GM19043 (cell line): ENCODE measurements at regions not wholly inside any gene's neighbourhood (a gene's known extent, or its start where the extent isn't known, plus 50 kb on each side); places are given as distances from the start of the nearest gene placed in this dataset.

Experiments
- ATAC-seq: cut with Tn5 transposase; IDR thresholded peaks from one replicate; pipeline ENCODE4 v1.9.1; 2021; ENCODE audit warnings: low read depth; ENCODE audit not compliant: unreplicated experiment

DNA sequence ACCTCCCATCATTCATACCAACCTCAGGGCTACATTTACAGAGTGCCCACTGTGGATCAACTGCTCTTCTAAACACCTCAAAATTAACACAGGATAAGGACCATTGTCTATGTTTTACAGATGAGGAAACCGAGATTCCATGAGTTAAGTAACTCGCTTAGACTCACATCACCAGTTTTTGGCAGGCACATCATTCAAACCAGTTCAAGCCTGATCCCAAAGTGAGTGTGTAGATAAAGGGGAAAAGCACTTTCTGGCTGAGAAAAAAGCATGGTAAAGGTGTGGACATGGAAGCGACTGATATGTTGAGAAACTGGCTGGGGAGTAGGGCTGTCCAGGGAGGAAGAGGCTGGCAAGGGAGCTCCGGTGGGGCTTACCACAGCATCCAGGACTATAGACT is 193.7 kb upstream of the RORA start:
- ATAC-seq, result no peak

DNA sequence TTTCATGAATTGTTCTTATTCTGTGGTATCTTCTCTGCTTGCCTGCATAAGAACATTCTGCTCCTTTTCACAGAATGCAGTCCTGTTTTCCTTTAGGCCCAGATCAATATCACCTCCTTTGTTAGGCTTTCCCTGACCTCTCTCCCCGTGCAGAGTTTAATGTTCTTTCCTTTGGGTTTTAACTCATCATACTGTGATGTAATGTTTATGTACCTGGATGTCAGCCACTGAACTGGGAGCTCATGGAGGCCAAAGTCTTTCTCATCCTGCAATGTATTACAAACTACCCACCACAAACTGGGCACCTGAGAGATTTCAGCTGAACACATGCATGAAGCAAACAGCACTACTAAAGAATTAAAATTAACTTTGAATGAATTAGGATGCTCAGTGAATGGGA is 192.8 kb upstream of the RORA start:
- ATAC-seq, result no peak

DNA sequence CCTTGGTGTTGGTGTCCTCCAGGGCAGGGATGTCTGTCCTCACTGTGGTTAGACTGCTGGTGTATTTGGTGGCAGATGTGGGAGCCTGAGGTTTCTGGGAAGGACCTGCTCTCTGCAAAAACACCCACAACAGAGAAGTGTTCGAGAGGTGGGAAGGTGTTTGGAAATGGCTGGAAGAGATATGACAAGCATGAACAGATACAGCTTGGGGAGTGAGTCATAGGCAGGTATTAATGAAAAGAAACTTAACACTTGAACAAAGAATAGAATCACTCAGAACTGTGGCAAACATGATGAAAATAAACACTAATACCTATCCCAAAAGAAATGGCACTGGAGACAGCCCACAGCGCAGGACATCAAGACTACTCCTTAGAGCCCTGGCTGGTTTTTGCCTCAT is 192.4 kb upstream of the RORA start:
- no peak for ATAC-seq

DNA sequence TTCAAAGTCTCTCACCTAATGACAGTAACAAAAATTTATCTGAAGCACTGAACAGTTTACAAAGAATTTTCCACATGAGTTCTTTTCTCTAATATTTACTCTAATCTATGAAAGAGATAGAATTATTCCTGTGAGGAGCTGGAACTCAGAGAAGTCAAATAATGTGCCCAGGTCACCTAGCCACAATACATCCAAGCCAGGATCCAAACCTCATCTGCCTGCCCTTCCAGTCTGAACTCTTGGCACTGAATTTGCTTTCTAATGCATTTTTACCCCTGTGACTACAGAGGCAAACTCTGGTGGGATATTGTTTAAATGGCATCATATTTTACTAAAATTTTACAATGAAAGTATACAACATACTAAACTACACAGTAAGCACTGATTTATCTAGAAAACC is 191.4 kb upstream of the RORA start:
- no peak for ATAC-seq

DNA sequence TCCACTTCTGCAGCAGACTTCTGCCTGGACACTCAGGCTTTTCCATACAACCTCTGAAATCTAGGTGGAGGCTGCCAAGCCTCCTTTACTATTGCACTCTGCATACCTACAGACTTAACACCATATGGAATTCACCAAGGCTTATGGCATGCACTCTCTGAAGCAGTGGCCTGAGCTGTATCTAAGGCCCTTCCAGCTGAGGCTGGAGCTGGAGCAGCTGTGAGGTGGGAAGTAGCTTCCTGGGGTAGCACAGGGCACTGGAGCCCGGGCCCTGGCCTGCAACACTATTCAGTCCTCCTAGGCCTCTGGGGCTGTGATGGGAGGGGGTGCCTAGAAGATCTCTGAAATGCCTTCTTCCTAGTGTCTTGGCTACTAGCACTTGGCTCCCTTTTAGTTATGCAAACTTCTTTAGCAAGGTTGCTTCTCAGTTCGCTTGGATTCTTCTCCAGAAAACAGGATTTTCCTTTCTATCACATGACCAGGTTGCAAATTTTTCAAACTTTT is 186.6 kb upstream of the RORA start:
- no peak for ATAC-seq

DNA sequence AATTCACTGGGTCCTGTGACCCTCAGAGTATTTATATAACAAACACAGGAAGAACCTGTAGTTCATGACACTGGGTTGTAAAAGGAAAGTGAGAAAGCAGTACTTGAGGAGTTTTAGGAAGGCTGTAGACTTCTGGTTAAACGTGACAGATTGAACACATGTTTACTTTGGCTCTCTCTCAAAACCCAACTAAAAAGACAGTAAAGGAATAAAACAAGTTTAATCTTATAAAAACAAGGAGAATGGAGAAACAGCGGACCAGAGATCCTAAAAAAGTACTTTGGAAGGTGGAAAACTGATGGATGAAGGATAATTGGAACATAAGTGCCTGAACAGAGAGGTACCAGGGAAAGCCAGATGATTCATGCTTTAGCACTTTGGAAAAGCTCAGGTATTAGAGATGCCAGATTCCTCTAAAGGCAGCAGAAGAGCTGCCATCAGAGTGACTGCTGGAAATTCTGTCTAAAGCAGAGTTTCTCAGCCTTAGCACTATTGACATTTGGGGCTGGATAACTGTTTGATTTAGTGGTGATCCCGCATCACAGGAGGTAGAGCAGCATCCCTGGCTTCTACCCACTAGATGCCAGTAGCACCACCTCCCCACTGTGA is 182.9 kb upstream of the RORA start:
- ATAC-seq, result no peak

DNA sequence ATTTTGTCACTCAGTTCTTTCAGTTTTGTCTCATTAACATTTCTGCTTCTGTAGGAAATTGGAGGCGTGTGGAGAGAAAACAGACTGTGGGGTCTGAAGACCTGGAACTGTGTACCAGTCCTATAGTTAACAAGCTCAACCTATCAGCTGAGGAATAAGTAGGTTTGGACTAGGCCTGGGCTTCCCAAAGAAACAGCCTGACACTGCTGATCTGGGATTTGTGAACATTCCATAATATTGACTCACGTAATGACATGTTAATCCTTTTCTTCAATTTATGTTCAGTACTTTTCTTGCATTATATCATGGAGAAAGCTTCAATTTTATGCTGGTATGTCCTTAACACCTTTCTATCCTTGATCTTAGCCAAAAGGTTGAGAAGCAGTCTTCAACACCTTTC is 181.6 kb upstream of the RORA start:
- no peak for ATAC-seq

DNA sequence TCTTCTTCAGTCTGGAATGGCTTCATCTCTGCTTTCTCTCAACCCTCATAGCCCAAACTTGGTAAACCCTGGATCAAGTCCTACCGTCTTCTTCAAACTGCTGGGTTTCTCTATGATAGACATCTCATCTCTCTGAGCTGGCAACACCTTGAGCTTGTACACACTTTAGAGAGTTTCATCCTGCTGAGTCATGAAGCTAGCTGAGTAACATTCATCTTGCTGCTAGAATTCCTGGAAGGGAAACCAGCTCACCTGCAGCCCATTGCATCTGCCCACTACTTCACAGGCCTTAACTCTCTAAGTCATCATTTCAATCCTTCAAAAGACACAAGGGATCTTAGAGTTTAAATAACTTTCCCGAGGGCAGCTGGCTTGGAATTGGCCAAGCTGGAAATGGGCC is 175.5 kb upstream of the RORA start:
- no peak for ATAC-seq

DNA sequence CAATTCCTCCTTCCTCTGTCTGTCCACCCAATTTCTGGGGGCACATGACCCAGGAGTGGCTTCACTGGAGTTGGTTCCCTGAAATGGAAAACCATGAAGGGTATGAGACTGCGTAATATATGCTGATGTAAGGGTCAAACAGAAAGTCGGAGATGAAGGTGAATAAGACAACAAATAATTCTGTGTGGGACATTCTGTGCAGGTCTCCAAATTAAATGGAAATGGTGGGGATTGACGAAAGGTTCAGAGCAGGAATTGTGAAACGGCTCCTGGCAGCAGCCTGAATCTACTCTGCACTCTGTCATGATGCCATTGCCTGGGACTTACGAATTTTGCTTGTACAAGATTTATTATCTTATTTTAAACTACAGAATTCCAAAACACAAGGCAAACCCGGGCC is 174.8 kb upstream of the RORA start:
- no peak for ATAC-seq

DNA sequence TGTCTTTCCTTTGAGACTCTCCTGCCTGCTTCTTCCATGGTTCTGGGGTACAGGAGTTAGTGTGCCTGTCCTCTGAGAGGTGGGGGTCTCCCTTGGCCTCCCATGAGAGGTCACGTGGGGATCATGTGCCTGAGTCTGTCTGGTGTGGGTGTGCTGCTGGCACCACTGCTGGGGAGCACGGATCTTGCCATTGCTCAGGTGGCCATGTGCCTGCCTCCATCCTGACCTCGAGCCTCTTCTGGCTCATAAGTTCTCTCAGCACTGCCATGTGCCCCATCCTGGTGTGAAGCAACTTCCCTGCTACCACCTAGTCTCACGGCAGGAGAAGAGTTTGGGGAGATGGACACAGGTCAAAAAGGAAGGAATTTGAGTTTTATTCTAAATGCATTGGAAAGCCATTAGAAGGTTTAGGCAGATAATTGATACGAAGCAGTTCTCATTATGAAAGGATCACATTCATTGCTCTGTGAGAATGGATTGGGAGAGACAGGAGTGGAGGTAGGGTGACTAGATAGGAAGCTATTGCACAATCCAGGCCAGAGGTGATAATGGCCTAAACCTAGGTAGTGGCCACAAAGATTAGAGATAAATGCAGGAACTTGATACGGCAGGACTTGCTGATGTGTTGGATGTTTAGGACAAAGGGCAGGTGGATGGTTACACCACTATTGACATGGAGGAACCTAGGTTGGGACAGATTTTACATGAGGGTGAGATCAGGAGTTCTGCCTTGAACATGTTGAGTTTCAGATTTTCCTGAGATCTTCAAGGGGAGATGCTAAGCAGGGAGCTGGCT is 173.0 kb upstream of the RORA start:
- no peak for ATAC-seq

DNA sequence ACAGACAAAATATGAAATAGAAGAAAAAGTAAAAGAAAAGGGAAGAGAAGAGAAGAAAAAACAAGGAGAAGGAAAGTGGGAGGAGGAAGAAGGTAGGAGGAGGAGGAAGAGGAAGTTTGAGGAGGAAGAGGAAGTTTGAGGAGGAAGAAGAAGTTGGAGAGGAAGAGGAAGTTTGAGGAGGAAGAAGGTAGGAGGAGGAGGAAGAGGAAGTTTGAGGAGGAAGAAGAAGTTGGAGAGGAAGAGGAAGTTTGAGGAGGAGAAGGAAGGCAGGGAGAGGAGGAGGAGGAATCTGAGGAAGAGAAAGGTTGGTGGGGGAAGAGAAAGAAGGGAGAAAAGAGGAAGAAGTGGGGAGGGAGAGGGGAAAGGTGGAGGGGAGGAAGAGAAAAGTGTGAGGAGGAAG is 169.2 kb upstream of the RORA start:
- ATAC-seq, result no peak

DNA sequence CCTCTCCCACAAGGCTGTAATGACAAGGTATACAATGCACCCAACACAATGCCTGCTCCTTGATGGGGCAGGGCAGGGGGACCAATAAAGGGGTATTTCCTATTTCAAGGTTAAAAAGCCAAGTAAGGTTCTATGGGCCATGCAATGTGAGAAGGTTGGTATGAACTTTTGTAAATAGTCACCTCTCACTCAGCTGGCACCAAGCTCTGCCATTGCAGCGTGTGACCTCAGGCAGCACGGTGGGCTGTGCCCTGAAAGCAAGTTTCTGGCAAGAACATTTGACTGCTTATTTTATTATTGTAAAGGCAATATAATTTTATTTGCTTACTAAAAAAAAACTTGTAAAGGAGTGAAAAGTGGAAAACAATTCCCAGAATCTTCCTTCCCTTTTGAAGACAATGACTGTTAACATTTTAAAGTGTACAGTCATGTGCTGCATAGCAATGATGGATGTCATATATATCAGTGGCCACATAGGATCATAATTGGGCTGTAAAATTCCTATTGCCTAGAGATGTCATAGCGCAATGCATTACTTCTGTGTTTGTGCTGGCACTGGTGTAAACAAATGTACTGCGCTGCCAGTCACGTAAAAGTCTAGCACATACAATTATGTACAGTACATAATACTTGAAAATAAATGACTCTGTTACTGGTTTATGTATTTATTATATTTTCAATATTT is 167.3 kb upstream of the RORA start:
- ATAC-seq, result no peak

DNA sequence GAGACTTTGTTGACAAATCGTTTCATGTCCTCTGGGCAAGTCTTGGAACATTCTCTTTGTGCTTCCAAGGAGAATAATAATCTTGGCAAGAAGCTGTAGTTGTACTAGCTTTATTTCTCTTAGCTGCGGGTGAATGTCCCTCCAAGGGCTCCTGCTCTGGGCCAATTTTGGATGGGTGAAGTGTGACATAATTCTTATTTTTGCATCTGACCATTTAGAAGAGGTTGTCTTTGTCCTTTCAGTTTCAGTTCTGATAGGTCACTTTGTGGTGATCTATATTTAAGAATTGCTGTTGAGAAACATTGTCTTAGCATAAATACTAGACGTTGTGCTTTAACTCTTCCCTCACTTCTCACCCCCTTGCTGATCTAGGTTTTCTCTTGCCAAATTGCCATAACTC is 164.8 kb upstream of the RORA start:
- no peak for ATAC-seq

DNA sequence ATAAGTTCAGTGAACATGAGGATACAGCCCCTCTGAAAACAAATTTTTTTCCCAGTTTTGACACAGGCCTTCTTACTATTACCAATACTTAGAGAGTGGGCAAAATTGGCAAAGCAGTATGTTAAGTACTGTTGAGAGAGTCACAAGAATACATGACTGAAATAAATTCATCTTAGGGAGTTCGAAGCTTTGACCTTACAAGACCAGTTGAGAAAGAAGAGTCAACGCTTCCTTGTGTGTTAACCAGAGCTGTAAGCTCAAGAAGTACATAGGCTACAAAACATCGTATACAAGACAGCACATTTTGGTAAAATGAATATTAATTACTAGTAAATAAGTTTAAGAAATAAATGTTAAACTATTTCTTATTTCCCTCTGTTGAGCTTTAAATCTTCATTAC is 164.4 kb upstream of the RORA start:
- ATAC-seq, result no peak

DNA sequence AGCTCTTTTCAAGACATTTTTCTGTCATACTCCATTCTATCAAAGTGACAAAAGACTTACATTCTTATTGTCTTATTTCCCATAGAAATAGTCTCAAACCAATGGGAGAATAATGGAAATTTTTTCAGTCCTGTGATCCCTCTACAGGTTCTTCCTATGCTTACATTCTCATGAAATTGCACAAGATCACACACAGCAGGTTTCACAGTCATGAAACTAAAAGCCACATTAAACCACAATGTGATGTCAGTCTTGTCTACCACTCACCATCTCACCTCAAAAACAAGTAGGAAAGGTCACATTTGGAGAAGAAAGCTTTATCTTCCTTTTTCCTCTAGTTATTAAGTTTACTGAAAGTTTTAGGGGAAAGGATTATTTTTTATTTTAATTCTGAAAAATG is 161.0 kb upstream of the RORA start:
- ATAC-seq, result no peak

DNA sequence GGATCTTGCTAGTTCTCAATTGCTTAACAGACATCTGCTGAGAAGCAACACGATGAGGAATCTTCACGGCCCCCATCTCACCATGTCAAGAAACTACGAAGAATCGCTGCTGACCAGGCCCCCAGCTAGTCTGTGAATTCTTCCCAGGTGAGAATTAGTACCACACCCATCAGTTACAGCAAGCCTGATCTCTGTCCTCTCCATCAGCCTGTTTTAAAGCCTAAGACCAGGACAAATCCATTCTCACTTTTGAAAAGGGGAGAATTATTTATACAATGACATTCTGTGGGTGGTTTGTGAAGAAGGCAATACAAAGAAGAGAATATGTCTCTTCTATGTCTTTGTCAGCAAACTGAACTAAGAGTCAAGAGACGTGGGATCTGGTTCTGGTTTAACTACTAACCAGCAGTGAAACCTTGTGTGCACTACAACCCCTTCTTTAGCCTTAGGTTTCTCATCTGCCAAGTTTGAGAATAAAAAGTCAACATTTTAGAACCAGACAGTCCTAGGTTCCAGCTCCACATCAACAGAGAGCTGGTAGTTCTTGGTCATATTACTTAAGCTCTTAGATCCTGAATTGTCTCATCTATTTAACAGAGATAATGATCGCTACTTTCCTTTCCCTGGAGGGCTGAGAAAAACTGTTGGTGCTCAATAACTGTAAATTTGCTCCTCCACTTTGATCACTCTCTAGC is 160.4 kb upstream of the RORA start:
- ATAC-seq, result no peak

DNA sequence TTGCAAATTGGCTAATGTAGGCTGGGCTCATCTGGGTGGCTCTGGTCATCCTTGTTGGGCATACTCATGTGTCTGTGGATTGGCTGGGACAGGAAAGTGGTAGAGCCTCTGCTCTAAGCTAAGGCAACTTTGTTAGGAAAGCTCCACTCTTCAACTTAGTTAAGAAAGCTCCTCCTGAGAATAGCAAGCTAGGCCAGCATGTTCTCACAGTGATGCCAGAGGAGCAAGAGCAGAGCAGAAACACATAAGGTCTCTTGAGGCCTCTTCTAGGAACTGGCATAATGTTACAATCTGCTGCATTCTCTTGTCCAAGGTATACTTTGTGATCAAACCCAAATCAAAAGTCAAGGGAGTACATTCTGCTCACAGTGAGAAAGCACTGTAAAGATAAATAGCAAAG is 158.6 kb upstream of the RORA start:
- ATAC-seq, result no peak

DNA sequence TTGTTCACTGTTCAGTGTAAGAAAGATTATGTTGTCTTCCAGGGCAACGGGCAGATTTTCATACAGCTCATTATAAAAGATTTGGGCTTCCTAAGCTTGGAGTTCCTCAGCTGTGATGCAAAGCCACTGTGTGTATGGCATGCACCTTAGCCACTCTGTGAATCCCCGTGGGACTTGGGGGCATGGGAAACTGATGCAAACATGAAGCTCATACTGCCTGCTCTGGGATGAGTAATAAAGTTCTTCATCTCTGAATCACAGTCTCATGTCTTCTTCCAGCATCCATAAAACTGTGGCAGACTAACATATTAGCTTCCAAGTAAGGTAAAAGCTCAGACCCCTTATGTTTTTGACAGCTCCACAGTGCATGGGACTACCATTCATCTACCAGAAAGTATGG is 154.3 kb upstream of the RORA start:
- ATAC-seq, result no peak

DNA sequence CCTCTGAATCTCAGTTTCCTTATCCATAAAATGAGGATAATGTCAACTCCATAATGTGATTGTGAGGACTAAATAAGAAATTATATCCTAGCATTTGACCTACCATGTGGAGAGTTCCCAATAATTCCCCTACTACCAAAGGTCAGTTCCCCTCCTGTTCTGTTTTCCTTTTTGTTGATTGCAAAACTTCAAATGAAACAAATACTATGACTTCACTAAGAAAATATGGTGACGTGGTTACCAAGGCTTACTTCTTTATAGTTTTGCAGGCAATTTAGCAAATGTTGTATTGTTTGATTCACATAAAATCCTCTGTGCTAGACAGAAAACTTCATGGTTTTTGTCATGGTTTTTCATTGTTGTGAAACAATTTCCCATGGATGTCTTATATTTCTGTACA is 153.8 kb upstream of the RORA start:
- ATAC-seq, result no peak

DNA sequence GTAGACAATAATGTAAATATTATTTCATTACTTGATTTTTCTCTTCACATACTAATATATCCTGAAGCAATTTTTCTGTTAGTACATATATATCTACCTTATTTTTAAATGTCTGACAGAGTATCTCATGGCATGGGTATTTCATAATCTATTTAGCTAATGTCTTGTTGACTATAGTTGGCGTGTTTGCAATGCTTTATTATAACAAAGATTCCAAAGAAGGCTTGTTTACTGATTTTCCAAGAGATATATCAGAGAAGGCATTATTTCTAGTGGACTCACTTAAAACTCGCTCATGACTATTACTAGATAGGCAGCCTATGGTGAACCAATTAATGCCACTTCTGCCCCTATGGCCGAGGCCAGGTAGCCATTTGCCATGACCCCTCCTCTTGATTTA is 152.4 kb upstream of the RORA start:
- no peak for ATAC-seq

DNA sequence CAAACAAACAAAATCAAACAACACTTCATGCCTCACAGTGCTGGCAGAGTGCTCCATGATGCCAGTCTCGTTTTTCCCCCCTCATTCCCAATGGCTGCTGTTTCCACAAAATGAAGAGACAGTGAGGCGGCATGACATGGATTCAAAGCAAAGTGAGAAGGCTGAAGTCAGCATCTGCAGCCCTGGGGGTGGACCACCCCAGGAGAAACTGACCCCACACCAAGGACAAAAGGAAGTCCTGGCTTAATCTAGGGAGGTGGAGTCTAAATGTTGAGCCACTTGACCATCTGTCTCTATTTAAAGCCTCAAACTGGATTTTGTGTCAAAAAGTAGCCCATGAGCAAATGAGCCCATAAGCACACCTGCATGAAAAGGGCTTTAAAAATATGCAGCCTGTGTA is 151.2 kb upstream of the RORA start:
- no peak for ATAC-seq
